ENCODE measurements at regions not wholly inside any gene's neighbourhood (a gene's known extent, or its start where the extent isn't known, plus 50 kb on each side); places are given as distances from the start of the nearest gene placed in this dataset.

GRCh38 chr2:236370847-236371409 is 106.7 kb upstream of the ASB18 start:
- TF ChIP-seq CTCF (IDR thresholded peaks at IDR 0.05) (no peak), POLR2A (IDR thresholded peaks at IDR 0.05) (no peak)
